ENCODE measurements at regions not wholly inside any gene's neighbourhood (a gene's known extent, or its start where the extent isn't known, plus 50 kb on each side); places are given as distances from the start of the nearest gene placed in this dataset.

- no peak overlapping the region for H3K56ac ChIP-seq (ENCODE audit: extremely low read depth, insufficient read depth, low read length)
- no peak overlapping the region for H2AFZ ChIP-seq (replicated peaks; ENCODE audit: low read length, poor library complexity)
- no peak overlapping the region for H3K4me2 ChIP-seq (ENCODE audit: low read depth, low read length)
- ATAC-seq (ENCODE audit: low read depth) (no peak), DNase-seq (no peak)
- dilution Hi-C loops (cut with HindIII; ENCODE audit: low sequenced_read_pairs, unreplicated experiment) = no loop called here
- 70% methylated on average over 2 of the region's 17 CpGs; no CpG with 5 or more reads in 1 of the 2 experiments for WGBS, 2 experiments (ENCODE audit: extremely low coverage in 2 of 2, insufficient read length in 1 of 2)
- BruUV-seq (replicated peaks) = no TSS peak
- no peaks in the 10 kb centered on the region for H3K36me3 ChIP-seq (ENCODE audit: control insufficient read depth, insufficient read depth, low read length)
- no peak overlapping the region for H3K4me3 ChIP-seq (ENCODE audit: insufficient read depth, low read depth, low read length)
- H2BK20ac ChIP-seq (ENCODE audit: low read depth, low read length) = no peak overlapping the region
- H4K5ac ChIP-seq (ENCODE audit: low read depth, low read length) = no peak overlapping the region
- H3K9me1 ChIP-seq (ENCODE audit: insufficient read depth, low read length) = no peaks in the 10 kb centered on the region
- no peaks in the 10 kb centered on the region for H3K27me3 ChIP-seq (ENCODE audit: control insufficient read depth, insufficient read depth, low read length)
- H4K8ac ChIP-seq (ENCODE audit: low read depth in 2 of 2, low read length in 2 of 2) = no peak overlapping the region
- no peak overlapping the region for H3K14ac ChIP-seq (replicated peaks; ENCODE audit: low read depth, low read length)
- H3K18ac ChIP-seq (ENCODE audit: low read depth, low read length) = no peak overlapping the region
- no peak overlapping the region for H4K91ac ChIP-seq (ENCODE audit: insufficient read depth, low read depth, low read length)
- H2BK120ac ChIP-seq (ENCODE audit: low read depth, low read length) = no peak overlapping the region
- H3K9ac ChIP-seq (ENCODE audit: low read depth, low read length) = no peak overlapping the region
- no peak overlapping the region for H2BK5ac ChIP-seq (ENCODE audit: low read depth, low read length, poor library complexity, severe bottlenecking)
- H3K79me1 ChIP-seq (ENCODE audit: low read depth in 1 of 2, low read length in 2 of 2) = no peaks in the 10 kb centered on the region
- no peak overlapping the region for H3K23ac ChIP-seq (ENCODE audit: low read depth, low read length)
- in situ Hi-C loops (cut with MboI; ENCODE audit: low sequenced_read_pairs) = no loop called here
- TF ChIP-seq MXI1 (IDR thresholded peaks at IDR 0.05; ENCODE audit: borderline replicate concordance, low read depth, low read length) = no peak
- TF ChIP-seq NFE2L2 (IDR thresholded peaks at IDR 0.05; ENCODE audit: low read depth, low read length) = no peak
- no peak for TF ChIP-seq RAD21 (IDR thresholded peaks at IDR 0.05; ENCODE audit: low read length)
- no peak for TF ChIP-seq BHLHE40 (IDR thresholded peaks at IDR 0.05; ENCODE audit: low read depth, low read length)
- no peak for TF ChIP-seq FOS (IDR thresholded peaks at IDR 0.05; ENCODE audit: low read depth, low read length)
- no peak for TF ChIP-seq CTCF (conservative IDR thresholded peaks at IDR 0.05; ENCODE audit: low read depth, low read length)
- no peak for TF ChIP-seq RFX5 (IDR thresholded peaks at IDR 0.05; ENCODE audit: low read depth, low read length)
- no peak for TF ChIP-seq MAFK (IDR thresholded peaks at IDR 0.05; ENCODE audit: low read depth, low read length)
- no peak for TF ChIP-seq RCOR1 (IDR thresholded peaks at IDR 0.05; ENCODE audit: insufficient replicate concordance, low read length)
- TF ChIP-seq CHD1 (IDR thresholded peaks at IDR 0.05; ENCODE audit: low read depth, low read length) = no peak
- TF ChIP-seq USF2 (IDR thresholded peaks at IDR 0.05; ENCODE audit: low read depth, low read length) = no peak
- no peak overlapping the region for H3K27ac ChIP-seq (ENCODE audit: insufficient read depth, low read length)
- no peak overlapping the region for H2AK5ac ChIP-seq (ENCODE audit: low read depth, low read length)
- ChIA-PET POLR2A (ENCODE audit: unreplicated experiment) (no interaction called here), CTCF (no interaction called here)
- no peak overlapping the region for H2AK9ac ChIP-seq (replicated peaks; ENCODE audit: low read depth, low read length, poor library complexity)
- no peaks in the 10 kb centered on the region for H3K4me1 ChIP-seq (ENCODE audit: control insufficient read depth, insufficient read depth, low read length)
- intact Hi-C loops (cut with micrococcal nuclease) = no loop called here
- peaks cover 36% of the 10 kb centered on the region for H3K9me3 ChIP-seq (ENCODE audit: control insufficient read depth, insufficient read depth, low read length)
- no peak overlapping the region for H2BK15ac ChIP-seq (ENCODE audit: low read depth, low read length)
- no peak overlapping the region for H3K4ac ChIP-seq (ENCODE audit: low read depth, low read length)
- no peaks in the 10 kb centered on the region for H4K20me1 ChIP-seq (ENCODE audit: insufficient read depth, low read length)
These were observed 556.9 kb downstream of the BRD1 start for GRCh38 chr22:49270595-49271368.

Measured in IMR-90 (cell line).